Kidney glomerular epithelial cell (primary cell): ENCODE measurements at regions not wholly inside any gene's neighbourhood (a gene's known extent, or its start where the extent isn't known, plus 50 kb on each side); places are given as distances from the start of the nearest gene placed in this dataset.
A peak's percentile ranks its signal among the peaks of the same experiment; 100 is the strongest.
"Not testable (repeated sequence)": the region's sequence is repeated elsewhere in the genome, so short reads cannot be mapped to it uniquely, and the experiment has no call there.

Source experiments
- DNase-seq: peaks from one replicate; lab custom pipeline; 2025; lab: John Stamatoyannopoulos, UW

- DNase-seq = no peak
These were observed 72.7 kb upstream of the NALF2 start for GRCh38 chrX:69431420-69431819.

- no peak for DNase-seq
These were observed 73.3 kb upstream of the NALF2 start for GRCh38 chrX:69430785-69431184.

GRCh38 chrX:69429339-69430015, 74.6 kb upstream of the NALF2 start:
- no peak for DNase-seq

GRCh38 chrX:69428216-69428615, 75.9 kb upstream of the NALF2 start:
- DNase-seq = no peak

- DNase-seq = no peak
These were observed 79.2 kb upstream of the NALF2 start for GRCh38 chrX:69424910-69425309.

- DNase-seq = no peak
These were observed 80.0 kb upstream of the NALF2 start for GRCh38 chrX:69424161-69424560.

DNA sequence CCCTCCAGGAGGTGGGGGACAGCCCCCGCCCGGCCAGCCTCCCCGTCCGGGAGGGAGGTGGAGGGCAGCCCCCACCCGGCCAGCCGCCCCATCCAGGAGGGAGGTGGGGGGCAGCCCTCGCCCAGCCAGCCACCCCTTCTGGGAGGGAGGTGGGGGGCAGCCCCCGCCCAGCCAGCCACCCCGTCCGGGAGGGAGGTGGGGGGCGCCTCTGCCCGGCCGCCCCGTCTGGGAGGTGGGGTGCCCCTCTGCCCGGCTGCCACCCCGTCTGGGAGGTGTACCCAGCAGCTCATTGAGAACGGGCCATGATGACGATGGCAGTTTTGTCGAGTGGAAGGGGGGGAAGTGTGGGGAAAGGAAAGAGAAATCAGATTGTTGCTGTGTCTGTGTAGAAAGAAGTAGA, 81.9 kb upstream of the NALF2 start:
- not testable (repeated sequence) for DNase-seq

DNA sequence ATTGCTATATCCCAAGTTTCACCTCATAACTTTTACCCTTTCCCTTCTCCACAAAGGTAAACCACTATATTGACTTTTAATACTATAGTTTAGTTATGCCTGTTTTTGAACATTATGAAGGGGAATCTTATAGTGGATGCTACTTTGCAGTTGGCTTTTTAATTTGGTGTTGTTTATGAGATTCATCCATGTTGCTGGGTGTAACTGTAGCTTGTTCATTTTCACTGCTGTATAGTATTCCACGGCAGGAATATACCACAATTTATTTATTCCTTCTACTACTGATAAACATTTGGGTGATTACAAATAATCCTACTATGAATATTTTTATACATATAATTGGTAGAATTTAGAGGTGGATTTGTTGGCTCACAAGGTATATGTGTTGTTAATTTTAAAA, 88.4 kb upstream of the NALF2 start:
- DNase-seq = no peak

DNA sequence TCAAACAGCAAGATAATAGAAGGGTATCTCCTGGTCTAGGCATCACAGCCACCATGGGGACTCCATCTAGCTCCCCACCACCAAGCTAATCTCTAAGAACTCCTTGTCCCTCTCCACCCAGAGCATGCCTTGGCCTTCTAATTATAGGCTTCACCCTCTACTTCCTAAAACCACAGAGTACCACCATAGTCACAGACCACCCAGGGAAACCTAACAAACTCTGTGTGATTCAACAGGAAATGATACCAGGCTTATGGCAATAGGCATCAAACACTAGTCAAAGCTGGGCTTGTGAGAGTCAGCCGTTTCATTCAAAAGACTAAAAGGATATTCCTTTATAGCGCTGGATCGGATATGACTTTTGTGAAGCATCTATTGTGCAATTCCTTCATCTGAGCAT, 91.5 kb upstream of the NALF2 start:
- no peak for DNase-seq

GRCh38 chrX:69398881-69399280, 105.2 kb upstream of the NALF2 start:
- no peak for DNase-seq

DNA sequence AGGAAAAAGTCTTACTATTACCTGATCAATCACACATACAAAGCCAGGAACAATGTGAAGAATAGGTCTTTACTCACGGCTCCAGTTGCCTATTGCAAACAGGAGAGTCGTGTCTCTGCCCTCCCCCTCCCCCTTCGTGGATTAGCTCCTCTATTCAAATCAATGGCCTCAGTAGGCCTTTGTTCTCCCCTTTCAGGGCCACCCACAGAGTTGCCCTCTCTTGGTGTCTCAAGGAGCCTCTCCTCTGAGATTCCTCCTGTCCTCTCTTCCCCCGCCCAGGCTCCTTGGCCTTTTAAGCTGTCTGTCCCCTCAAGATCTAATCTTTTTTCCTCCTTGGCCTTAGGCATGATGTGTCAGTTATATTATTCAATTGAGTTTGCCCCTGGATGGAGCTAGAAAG, 107.2 kb upstream of the NALF2 start:
- no peak for DNase-seq

GRCh38 chrX:69395306-69395705, 108.8 kb upstream of the NALF2 start:
- no peak for DNase-seq

- DNase-seq = no peak
These were observed 115.0 kb upstream of the NALF2 start for GRCh38 chrX:69389101-69389501.

DNA sequence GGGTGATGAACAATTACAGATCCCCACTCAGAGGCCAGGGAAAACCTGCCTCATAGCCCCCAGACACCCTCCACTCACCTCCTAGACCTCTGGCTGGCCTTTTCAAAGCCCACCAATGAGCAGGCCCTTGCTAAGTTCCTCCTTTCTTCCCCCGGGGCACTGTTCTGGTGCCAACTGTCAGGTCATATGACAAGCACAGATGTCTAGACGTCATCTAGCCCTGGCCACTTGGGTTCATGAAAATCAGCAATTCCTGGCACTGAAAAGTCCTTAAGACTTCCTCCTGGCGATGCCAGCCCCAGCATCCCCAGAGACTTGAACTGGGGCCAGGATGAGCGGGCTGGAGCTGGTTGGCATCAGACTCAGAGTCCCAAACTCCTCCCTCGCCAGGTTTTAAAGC, 115.6 kb upstream of the NALF2 start:
- no peak for DNase-seq

DNA sequence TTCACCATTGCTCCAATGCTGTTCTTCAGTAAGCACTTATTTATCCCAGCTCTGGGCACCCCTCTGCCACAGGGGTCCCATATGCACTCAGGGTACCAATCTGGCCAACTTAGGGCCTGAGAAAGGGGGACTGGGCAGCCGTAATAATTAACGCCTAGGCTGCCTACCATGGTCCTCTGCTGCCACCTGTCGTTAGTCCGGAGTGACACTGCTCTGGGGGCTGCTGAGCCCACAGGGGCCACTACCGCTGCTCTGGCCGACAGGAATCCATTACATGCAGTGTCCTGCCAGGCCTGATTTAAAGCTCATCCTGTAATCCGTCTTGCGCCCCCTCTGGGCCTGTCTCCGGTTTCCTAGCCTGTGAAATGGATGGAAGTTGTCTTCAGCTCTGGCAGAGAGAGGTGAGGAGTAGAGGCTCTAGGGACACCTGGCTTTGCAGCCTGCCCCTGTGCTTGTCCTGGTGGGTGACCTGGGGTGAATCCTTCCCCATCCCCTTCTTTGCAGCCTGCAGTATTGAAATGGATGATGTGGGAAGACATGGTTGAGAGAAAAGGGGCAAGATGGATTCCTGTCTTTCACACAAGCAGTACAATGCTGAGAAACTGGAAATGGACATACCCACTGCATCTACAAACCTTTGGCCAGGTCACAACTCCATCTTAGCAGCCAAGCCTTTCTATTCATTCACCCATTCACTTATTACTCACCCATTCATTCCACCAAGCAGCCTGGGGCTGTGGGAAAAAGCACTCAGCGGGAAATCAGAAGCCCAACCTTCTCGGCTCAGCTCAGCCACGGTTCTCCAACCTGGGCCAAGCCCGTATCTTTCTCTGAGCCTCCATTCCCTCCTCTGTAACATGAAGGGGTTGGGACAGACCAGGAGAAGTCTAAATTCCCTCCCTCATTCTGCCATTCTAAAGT, 116.3 kb upstream of the NALF2 start:
- DNase-seq = peak; percentile 0

- DNase-seq = no peak
These were observed 117.4 kb upstream of the NALF2 start for GRCh38 chrX:69386681-69387080.

DNA sequence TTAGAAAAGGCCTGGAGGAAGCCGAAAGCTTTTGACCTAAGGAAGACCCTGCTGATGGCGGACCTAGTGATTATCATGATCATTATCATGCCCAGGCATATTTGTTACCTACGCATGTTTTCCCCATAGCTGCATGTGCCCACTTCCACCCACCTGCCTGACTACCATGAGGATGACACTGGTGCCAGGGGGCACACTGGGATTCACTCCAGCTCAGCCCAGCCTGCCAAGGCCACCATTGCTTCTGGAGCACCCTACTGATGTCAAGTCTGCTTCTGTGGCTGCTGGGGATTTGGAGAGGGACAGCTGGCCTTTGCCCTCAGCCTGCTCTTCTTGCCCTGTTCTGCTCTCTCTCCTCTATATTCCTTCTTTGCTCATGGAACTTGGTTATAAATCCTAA, 124.7 kb upstream of the NALF2 start:
- no peak for DNase-seq

DNA sequence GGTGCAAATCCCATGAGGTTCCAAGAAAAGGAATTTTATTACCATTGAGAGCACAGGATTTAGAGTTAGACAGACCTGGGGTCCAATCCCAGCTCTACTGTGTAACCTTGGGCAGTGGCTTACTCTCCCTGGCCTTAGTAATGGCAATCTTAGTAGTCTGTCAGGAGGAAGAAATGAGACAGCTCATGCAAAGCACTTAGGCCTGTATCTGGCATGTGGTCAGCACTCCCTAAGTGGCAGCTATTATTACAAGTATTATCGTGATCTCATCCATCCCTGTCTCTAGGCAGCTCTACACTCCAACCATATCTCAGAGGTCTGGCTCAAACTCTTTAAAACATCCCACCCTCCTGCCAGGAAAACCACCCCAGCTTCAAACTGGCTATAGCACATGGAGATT, 129.6 kb upstream of the NALF2 start:
- no peak for DNase-seq

DNA sequence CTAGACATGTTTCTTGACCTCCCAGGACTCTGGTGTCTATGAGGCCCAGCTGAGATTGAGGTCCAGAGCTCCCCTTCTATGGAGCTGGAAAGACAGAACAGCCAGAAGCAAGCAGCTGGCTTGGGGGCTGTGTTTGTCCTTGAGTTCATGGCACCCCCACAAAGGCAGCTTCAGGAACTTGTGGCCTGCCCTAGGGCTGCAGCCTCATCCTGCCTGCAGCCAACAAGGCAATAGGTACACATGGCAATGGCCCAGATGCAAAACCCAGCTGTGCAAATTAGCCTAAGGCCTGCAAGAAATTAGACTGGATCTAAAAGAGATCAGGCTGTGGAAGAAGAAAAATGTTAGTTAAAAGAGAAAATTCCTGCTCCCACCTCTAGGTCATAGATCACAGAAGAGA, 131.7 kb upstream of the NALF2 start:
- DNase-seq = no peak

DNA sequence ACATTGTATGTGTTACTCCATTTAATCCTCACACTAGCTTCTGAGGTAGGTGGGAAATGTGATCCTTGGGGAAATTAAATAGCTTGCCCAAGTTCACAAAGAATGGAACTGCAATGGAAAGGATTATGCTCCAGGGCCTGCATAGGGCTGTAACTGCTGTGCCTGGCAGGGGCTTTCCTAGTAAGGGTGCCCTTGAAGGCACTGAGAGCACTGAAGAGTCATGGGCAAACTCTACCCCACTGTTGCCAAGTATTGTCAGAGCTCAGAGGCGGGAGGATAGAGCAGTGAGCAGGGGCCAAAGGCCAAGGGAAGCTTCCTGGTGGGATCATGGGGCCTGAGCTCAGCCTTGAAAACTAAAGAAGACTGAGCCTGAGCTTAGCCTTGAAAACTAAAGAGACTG, 133.0 kb upstream of the NALF2 start:
- DNase-seq = no peak

DNA sequence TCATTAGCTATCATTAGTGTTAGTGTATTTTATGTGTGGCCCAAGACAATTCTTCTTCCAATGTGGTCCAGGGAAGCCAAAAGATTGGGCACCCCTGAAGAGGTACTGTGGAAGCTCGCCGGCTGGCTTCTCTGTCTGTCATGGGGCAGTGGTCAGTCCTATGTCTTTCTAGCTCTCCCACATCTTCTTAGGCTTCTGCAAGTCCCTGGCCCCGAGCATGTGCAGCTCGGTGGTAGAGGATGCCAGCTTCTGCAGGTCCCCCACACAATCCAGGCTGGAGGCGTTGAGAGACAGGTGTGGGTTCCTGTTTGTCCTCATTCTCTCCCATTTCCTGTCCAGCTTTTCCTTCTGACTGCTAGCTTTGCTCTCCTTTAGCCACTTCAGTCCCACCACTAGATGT, 134.1 kb upstream of the NALF2 start:
- DNase-seq = no peak

GRCh38 chrX:69366183-69366582, 137.9 kb upstream of the NALF2 start:
- no peak for DNase-seq

GRCh38 chrX:69365755-69366154, 138.4 kb upstream of the NALF2 start:
- no peak for DNase-seq

GRCh38 chrX:69365349-69365748, 138.8 kb upstream of the NALF2 start:
- DNase-seq = no peak
